Gastroesophageal sphincter (tissue), 4 donors: ENCODE measurements at regions not wholly inside any gene's neighbourhood (a gene's known extent, or its start where the extent isn't known, plus 50 kb on each side); places are given as distances from the start of the nearest gene placed in this dataset.
A peak's percentile ranks its signal among the peaks of the same experiment; 100 is the strongest.

Source experiments
- ATAC-seq: fragments of 150-250 bp; one replicate; pipeline ENCODE4 v1.9.1; 2016; ENCODE audit warnings: mild to moderate bottlenecking, moderate library complexity
- H3K27ac ChIP-seq, 4 donors: fragments of 200-600 bp; sonication (generic) in 3 of 4; 1 replicate in 3 of 4; 2 replicates in 1 of 4; pipeline ENCODE4 v1.5.1; 2016 to 2019
- H3K27me3 ChIP-seq: fragments of 200-600 bp; sonication (generic); one replicate; pipeline ENCODE4 v1.5.1; 2019
- H3K36me3 ChIP-seq, 2 donors: fragments of 200-600 bp; sonication (generic); one replicate each; pipeline ENCODE4 v1.5.1; 2019; ENCODE audit warnings: control low read depth in 1 of 2
- H3K4me1 ChIP-seq, 3 donors: fragments of 200-600 bp; sonication (generic); 1 replicate in 2 of 3; 2 replicates in 1 of 3; pipeline ENCODE4 v1.5.1; 2016 to 2019; ENCODE audit warnings: control low read depth in 2 of 3
- H3K4me3 ChIP-seq, 2 donors: fragments of 200-600 bp; sonication (generic); one replicate each; pipeline ENCODE4 v1.5.1; 2019; ENCODE audit warnings: mild to moderate bottlenecking in 1 of 2, moderate library complexity in 1 of 2
- H3K9me3 ChIP-seq, 3 donors: fragments of 200-600 bp; sonication (generic); one replicate each; pipeline ENCODE4 v1.5.1; 2017 to 2019; ENCODE audit warnings: control low read depth in 2 of 3
- CTCF ChIP-seq, 4 experiments: fragments of 200-600 bp in 2 of 4; fragments of 450-650 bp in 2 of 4; sonication (generic) in 1 of 4; IDR thresholded peaks; one replicate each; pipeline ENCODE4 v1.5.1; 2017 to 2019; ENCODE audit warnings: antibody characterized with exemption in 4 of 4, mild to moderate bottlenecking in 2 of 4, moderate library complexity in 2 of 4
- EP300 ChIP-seq: sonication (generic); formaldehyde crosslinking; IDR thresholded peaks from one replicate; pipeline ENCODE4 v1.6.1; 2017; ENCODE audit warnings: antibody characterized with exemption, mild to moderate bottlenecking
- POLR2A ChIP-seq, 2 donors: fragments of 450-650 bp; IDR thresholded peaks; one replicate each; pipeline ENCODE4 v1.6.1; 2017; ENCODE audit warnings: antibody characterized with exemption in 2 of 2, mild to moderate bottlenecking in 2 of 2, moderate library complexity in 1 of 2
- POLR2AphosphoS5 ChIP-seq: sonication (generic); formaldehyde crosslinking; IDR thresholded peaks from one replicate; pipeline ENCODE4 v1.6.1; 2017; ENCODE audit warnings: antibody characterized with exemption
- WGBS, 2 donors: methylation state at CpG; one replicate each; pipeline ENCODE4 v1.1.5; 2018; ENCODE audit warnings: low coverage in 1 of 2; 5-methylcytosine and 5-hydroxymethylcytosine counted together

DNA sequence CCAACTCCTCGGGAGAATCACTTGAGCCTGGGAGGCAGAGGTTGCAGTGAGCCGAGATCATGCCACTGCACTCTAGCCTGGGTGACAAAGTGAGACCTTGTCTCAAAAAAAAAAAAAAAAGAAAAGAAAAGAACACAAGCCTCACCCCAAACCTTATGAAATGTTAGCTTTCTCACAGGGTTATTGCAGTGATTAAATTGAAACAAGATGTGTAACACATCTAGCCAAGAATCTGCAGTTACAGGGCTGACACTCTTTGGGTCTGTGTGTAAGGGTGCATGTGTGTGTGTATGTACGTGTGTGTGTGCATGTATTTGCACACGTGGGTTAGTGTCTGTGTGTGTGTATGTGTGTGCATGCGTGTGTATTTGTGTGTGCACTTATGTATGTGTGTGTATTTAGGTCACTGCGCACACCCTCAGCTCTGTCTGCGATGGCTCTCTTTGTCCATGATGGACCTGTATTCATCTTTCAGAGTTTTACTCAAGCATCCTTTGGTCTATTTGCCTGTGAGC, 336.3 kb downstream of the UQCRFS1 start:
- no peak overlapping the region for H3K27ac ChIP-seq
- no peak for ATAC-seq
- H3K4me3 ChIP-seq: no peak overlapping the region
- TF ChIP-seq EP300 (no peak), POLR2AphosphoS5 (no peak), CTCF (IDR thresholded peaks at IDR 0.05) (no peak), POLR2A (IDR thresholded peaks at IDR 0.05) (no peak)
- 73 to 97% methylated on average over 5 to 6 of the region's 7 CpGs for WGBS, 2 donors
- no peaks in the 10 kb centered on the region for H3K27me3 ChIP-seq
- no peaks in the 10 kb centered on the region for H3K9me3 ChIP-seq
- H3K36me3 ChIP-seq: no peaks in the 10 kb centered on the region
- H3K4me1 ChIP-seq: no peaks in the 10 kb centered on the region

GRCh38 chr19:28874742-28875141, 338.2 kb downstream of the UQCRFS1 start:
- ATAC-seq: no peak
- WGBS, 2 donors: no CpG with 5 or more reads among the region's 9 CpGs
- Histone ChIP-seq H3K36me3 (no peaks in the 10 kb centered on the region), H3K4me3 (no peak overlapping the region), H3K4me1 (no peaks in the 10 kb centered on the region), H3K9me3 (no peaks in the 10 kb centered on the region), H3K27ac (no peak overlapping the region), H3K27me3 (peaks cover 11% of the 10 kb centered on the region)
- no peak for TF ChIP-seq CTCF (IDR thresholded peaks at IDR 0.05)
- TF ChIP-seq POLR2AphosphoS5: no peak
- TF ChIP-seq EP300: no peak
- TF ChIP-seq POLR2A (IDR thresholded peaks at IDR 0.05): no peak

DNA sequence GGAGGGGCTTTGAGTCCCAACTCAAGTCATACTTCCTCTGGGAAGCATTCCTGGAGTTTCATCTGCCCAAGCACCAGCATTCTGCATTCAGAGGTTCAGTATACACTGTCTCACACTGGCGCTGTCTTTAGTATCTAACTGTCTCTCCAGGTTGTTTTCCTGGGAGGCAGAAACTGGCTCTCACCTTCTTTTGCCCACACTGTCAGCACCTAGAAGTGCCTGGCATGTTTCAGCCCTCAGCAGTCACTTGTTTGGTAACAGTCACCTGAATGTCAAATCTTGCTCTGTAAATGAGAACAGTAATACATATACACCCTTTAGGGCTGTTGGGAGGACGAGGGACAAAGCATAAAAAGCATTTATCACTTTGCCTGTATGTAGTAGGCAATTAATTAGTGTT, 339.6 kb downstream of the UQCRFS1 start:
- H3K36me3 ChIP-seq: no peaks in the 10 kb centered on the region
- peaks cover 18% of the 10 kb centered on the region for H3K27me3 ChIP-seq
- no peak overlapping the region for H3K27ac ChIP-seq
- H3K4me3 ChIP-seq: no peak overlapping the region
- TF ChIP-seq POLR2AphosphoS5 (no peak), EP300 (no peak), CTCF (IDR thresholded peaks at IDR 0.05) (no peak), POLR2A (IDR thresholded peaks at IDR 0.05) (no peak)
- ATAC-seq: no peak
- no peaks in the 10 kb centered on the region for H3K9me3 ChIP-seq
- whole genome bisulfite sequencing, 2 donors: 50 to 75% methylated on average over 2 of the region's 2 CpGs
- no peaks in the 10 kb centered on the region for H3K4me1 ChIP-seq

GRCh38 chr19:28871099-28871725, 341.7 kb downstream of the UQCRFS1 start:
- 92 to 100% methylated on average over 2 to 3 of the region's 12 CpGs for WGBS, 2 donors
- no peak for TF ChIP-seq CTCF (IDR thresholded peaks at IDR 0.05)
- TF ChIP-seq POLR2AphosphoS5: no peak
- TF ChIP-seq POLR2A (IDR thresholded peaks at IDR 0.05): no peak
- TF ChIP-seq EP300: no peak
- Histone ChIP-seq H3K4me3 (no peak overlapping the region), H3K36me3 (no peaks in the 10 kb centered on the region), H3K4me1 (no peaks in the 10 kb centered on the region), H3K9me3 (no peaks in the 10 kb centered on the region), H3K27me3 (peaks cover 34% of the 10 kb centered on the region), H3K27ac (no peak overlapping the region)
- peak; percentile 7 for ATAC-seq

GRCh38 chr19:28869459-28869858, 343.5 kb downstream of the UQCRFS1 start:
- H3K4me3 ChIP-seq: no peak overlapping the region
- TF ChIP-seq POLR2A (IDR thresholded peaks at IDR 0.05): no peak
- no peak for TF ChIP-seq POLR2AphosphoS5
- no peak for TF ChIP-seq EP300
- TF ChIP-seq CTCF (IDR thresholded peaks at IDR 0.05): no peak
- ATAC-seq: no peak
- peaks cover 34% of the 10 kb centered on the region for H3K27me3 ChIP-seq
- no peaks in the 10 kb centered on the region for H3K9me3 ChIP-seq
- no peaks in the 10 kb centered on the region for H3K36me3 ChIP-seq
- WGBS, 2 donors: 55% methylated on average over 2 of the region's 5 CpGs; no CpG with 5 or more reads in 1 of the 2 donors
- H3K27ac ChIP-seq: no peak overlapping the region
- H3K4me1 ChIP-seq: no peaks in the 10 kb centered on the region
